ENCODE measurements at regions not wholly inside any gene's neighbourhood (a gene's known extent, or its start where the extent isn't known, plus 50 kb on each side); places are given as distances from the start of the nearest gene placed in this dataset.

DNA sequence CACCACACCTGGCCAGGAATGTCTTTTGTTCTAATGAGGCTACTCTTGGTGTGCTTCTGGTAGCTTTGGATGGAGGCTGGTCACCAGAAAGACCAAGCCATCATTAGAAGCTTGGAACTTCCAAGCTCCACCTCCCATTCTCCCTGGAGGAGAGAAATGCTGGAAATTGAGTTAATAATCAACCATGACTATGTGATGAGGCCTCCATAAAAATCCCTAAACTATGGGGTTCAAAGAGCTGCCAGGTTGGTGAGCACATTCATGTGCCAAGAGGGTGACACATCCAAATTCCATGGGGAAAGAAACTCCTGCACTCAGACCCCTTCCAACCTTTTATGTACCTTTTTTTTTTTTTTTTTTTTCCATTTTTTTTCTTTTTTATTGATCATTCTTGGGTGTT lies 105.5 kb upstream of the SPATA31C2 start:
- no peak for TF ChIP-seq CTCF (IDR thresholded peaks at IDR 0.05; ENCODE audit: partially characterized antibody, unreplicated experiment)
- no peak overlapping the region for H3K27ac Mint-ChIP-seq (ENCODE audit: unreplicated experiment)
- H3K9me3 Mint-ChIP-seq (ENCODE audit: unreplicated experiment) = no peaks in the 10 kb centered on the region
- H3K4me1 Mint-ChIP-seq (ENCODE audit: low read depth, unreplicated experiment) = peaks cover 3% of the 10 kb centered on the region
- H3K4me3 Mint-ChIP-seq (ENCODE audit: unreplicated experiment) = no peak overlapping the region
- H3K27me3 Mint-ChIP-seq (ENCODE audit: unreplicated experiment) = peaks cover 3% of the 10 kb centered on the region
- peaks cover 5% of the 10 kb centered on the region for H3K36me3 Mint-ChIP-seq (ENCODE audit: unreplicated experiment)
- DNase-seq = no peak

GRCh38 chr9:88242879-88243278 lies 104.6 kb upstream of the SPATA31C2 start:
- peaks cover 3% of the 10 kb centered on the region for H3K4me1 Mint-ChIP-seq (ENCODE audit: low read depth, unreplicated experiment)
- H3K27me3 Mint-ChIP-seq (ENCODE audit: unreplicated experiment) = peaks cover 3% of the 10 kb centered on the region
- H3K4me3 Mint-ChIP-seq (ENCODE audit: unreplicated experiment) = no peak overlapping the region
- no peak for DNase-seq
- no peaks in the 10 kb centered on the region for H3K9me3 Mint-ChIP-seq (ENCODE audit: unreplicated experiment)
- H3K36me3 Mint-ChIP-seq (ENCODE audit: unreplicated experiment) = peaks cover 5% of the 10 kb centered on the region
- no peak overlapping the region for H3K27ac Mint-ChIP-seq (ENCODE audit: unreplicated experiment)
- no peak for TF ChIP-seq CTCF (IDR thresholded peaks at IDR 0.05; ENCODE audit: partially characterized antibody, unreplicated experiment)

- Mint-ChIP-seq H3K27ac (ENCODE audit: unreplicated experiment) (peak overlapping the region; percentile 91), H3K27me3 (ENCODE audit: unreplicated experiment) (peaks cover 11% of the 10 kb centered on the region), H3K36me3 (ENCODE audit: unreplicated experiment) (peaks cover 5% of the 10 kb centered on the region), H3K9me3 (ENCODE audit: unreplicated experiment) (peaks cover 21% of the 10 kb centered on the region), H3K4me1 (ENCODE audit: low read depth, unreplicated experiment) (peaks cover 41% of the 10 kb centered on the region), H3K4me3 (ENCODE audit: unreplicated experiment) (no peak overlapping the region)
- TF ChIP-seq CTCF (IDR thresholded peaks at IDR 0.05; ENCODE audit: partially characterized antibody, unreplicated experiment) = no peak
- DNase-seq = no peak
Observed at GRCh38 chr9:88237991-88238571, 99.8 kb upstream of the SPATA31C2 start.

DNA sequence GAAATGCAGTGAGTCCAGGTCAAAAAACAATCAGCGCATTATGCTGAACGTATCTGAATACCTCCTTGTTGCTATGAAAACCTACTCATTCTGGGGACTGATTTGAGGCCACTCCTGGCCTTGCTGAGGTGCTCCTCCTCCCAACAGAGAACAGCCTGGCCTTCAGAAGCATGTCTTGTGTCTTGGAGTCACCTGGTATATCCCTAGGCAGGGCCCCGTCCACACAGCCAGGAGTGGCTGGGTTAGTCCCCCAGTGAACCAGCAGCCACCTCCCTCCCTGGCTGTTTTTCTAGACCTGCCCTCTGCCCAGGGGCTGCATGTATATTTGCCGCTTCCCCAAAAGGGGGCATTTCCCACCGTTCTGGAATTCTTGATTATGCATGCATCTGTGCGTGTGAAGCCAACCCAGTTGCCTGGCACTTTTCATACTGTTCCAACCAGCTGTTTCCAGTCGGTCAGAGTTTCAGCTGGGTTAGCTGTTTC lies 99.2 kb upstream of the SPATA31C2 start:
- Mint-ChIP-seq H3K4me3 (ENCODE audit: unreplicated experiment) (peak overlapping the region; percentile 51), H3K36me3 (ENCODE audit: unreplicated experiment) (peaks cover 7% of the 10 kb centered on the region), H3K27me3 (ENCODE audit: unreplicated experiment) (peaks cover 11% of the 10 kb centered on the region), H3K27ac (ENCODE audit: unreplicated experiment) (peak overlapping the region; percentile 91), H3K4me1 (ENCODE audit: low read depth, unreplicated experiment) (peaks cover 41% of the 10 kb centered on the region), H3K9me3 (ENCODE audit: unreplicated experiment) (peaks cover 21% of the 10 kb centered on the region)
- DNase-seq = no peak
- no peak for TF ChIP-seq CTCF (IDR thresholded peaks at IDR 0.05; ENCODE audit: partially characterized antibody, unreplicated experiment)

Data from glutamatergic neuron (in vitro differentiated cells).